GM21423 (cell line): ENCODE measurements at regions not wholly inside any gene's neighbourhood (a gene's known extent, or its start where the extent isn't known, plus 50 kb on each side); places are given as distances from the start of the nearest gene placed in this dataset.
"Not testable (repeated sequence)": the region's sequence is repeated elsewhere in the genome, so short reads cannot be mapped to it uniquely, and the experiment has no call there.

Experiments
- ATAC-seq: cut with Tn5 transposase; IDR thresholded peaks from one replicate; pipeline ENCODE4 v1.9.1; 2021; ENCODE audit warnings: mild to moderate bottlenecking, moderate library complexity; ENCODE audit not compliant: unreplicated experiment

GRCh38 chr4:112770114-112770513, 133.2 kb downstream of the LARP7 start:
- no peak for ATAC-seq

GRCh38 chr4:112775801-112776200, 138.9 kb downstream of the LARP7 start:
- no peak for ATAC-seq

DNA sequence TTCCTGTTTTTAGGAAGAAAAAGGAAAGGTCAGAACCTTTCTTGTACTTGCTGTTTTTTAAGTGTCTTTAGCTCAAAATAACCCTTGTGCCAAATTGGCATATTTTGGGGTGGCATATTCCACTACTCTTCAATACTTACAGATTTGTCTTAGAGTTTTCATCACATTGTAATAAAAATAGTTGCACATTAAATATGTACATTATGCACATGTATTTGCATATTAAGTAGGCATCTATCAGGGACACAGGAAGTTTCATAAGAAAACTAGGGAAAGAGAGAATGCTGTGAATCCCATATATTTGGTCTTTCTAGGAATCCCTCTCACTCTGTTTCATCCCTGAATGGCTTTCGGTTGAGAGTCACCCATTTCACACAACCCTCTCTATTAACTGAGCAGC, 139.6 kb downstream of the LARP7 start:
- no peak for ATAC-seq

GRCh38 chr4:112778520-112778919, 141.6 kb downstream of the LARP7 start:
- no peak for ATAC-seq

- ATAC-seq: no peak
These were observed 156.1 kb downstream of the LARP7 start for GRCh38 chr4:112793033-112793432.

DNA sequence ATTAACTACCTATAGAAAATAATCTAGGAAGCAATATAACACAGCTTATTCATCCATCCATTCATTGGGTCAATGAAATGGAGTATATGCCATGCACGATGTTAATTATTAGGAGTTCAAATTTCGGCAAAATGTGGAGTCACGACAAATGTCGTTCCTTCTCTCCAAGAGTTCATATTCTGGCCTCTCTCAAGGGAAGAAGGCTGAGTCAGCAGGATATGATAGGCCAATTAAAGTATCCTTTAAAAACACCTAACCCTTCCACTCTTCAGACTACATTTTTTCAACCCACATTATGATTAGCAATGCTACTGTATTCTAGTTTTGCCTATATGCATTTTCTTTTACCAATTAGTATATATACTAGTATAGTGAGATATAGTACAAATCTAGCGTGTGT, 163.1 kb downstream of the LARP7 start:
- ATAC-seq: no peak

DNA sequence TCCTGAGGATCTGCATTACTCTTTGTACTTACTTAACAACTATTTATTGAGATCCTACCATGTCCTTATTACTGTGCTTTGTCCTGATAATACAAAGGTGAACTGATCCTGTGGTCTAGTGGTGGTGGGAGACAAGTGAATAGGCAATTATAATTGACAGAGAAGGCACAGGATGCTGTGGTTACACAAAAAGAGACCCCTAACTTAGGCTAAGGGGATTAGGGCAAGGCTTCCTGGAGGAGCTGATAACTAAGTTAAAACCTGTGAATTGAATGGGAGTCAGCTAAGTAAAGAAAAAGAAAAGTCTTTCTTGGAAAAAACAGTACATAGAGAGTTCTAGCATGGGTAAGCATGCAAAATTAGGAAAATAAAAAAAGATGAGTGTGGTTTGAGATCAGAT, 164.4 kb downstream of the LARP7 start:
- no peak for ATAC-seq

DNA sequence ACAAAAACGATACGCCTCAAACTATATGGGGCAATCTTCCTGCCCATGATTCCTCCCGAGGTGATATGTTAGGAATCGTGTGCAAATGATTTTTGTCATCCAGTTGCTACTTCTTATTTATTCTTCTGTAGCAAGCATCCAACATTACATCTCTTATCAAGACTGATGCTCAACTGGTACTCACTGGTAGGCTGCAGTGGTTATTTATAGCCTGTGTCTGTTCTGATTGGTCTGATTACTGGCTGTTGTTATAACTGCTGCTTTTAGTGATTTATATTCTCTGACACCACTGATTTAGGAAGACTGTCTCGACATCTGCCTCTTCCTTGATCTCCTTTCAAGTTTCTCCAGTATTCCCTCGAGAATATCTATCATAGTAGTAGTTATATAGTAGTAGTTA, 165.8 kb downstream of the LARP7 start:
- ATAC-seq: no peak

DNA sequence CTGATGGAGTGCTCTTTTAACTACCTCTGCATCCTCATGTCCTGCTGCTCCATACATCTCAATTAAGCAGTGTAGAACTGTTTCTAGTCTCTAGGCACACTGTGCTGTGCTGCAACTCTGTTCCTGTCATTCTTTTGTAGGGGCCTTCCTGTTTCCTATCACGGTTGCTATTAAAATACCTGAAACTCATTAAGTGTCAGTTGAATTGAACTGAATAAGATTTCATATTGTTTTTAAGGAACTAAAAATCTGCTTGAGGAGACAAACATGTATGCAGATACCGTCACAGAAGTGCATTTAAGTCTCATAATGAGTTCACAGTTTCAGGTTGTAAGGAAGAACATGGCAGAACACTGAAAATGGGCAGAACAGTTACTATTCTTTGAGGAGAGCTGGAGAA, 170.1 kb downstream of the LARP7 start:
- ATAC-seq: no peak

DNA sequence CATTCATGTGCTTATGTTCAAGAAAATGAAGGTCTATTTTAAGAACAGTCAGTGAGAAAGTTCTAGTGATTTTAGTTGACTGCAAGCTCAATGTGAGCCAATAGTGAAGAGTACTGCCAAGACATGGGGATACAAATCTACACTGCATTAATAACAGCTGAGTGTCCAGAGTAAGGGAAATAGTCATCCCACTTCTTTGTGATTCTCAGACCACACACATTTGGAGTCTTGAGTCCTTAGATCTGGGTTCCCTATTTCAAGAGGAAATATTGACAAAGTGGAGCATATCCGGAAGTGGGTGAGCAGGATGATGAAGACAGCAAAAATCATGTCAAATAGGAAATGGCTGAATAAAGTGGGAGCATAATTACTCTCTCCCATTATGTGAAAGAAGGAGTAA, 171.1 kb downstream of the LARP7 start:
- ATAC-seq: no peak

GRCh38 chr4:112813790-112814189, 176.8 kb downstream of the LARP7 start:
- ATAC-seq: peak; percentile 42

- peak; percentile 96 for ATAC-seq
These were observed 181.1 kb downstream of the LARP7 start for GRCh38 chr4:112817933-112818593.

GRCh38 chr4:112818594-112818965, 181.6 kb downstream of the LARP7 start:
- ATAC-seq: peak; percentile 27

GRCh38 chr4:112819729-112820128, 182.8 kb downstream of the LARP7 start:
- no peak for ATAC-seq

DNA sequence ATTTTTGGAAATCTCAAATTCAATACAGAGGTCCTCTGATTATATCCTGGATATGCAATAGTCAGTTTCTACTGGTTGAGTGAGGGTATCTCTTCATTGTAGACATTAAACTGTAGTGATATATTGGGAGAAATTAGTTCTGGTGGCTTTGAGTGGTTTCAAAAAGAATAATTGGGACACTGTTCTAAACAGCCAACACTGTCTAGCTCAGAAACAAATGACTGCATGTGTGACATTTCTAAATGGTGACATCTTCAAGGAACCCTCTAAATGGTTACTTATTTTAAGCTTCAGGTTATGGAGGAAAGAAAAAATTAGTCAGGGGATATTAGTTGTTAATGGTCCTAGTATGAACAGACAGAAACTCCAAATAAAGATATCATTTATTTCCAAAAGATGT, 186.2 kb downstream of the LARP7 start:
- ATAC-seq: no peak

DNA sequence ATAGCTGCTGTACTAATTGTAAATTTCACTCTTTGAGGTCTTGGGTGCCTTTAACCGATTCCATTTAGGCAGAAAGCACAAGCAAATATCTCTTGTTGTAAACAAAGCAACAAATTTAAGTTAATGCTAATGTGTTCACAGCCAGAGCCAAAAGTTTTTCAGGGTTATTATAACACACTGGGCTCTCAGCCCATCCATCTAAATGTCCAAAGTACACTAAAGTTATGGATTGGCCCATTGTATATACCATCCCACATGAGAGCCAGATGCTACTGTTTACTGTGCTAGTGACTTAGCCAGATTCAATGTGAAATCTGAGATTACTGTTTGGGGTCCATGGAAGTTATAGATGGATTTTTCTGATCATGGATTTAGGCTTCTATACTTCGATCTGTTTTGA, 186.7 kb downstream of the LARP7 start:
- no peak for ATAC-seq

- ATAC-seq: no peak
These were observed 193.9 kb downstream of the LARP7 start for GRCh38 chr4:112830753-112831386.

DNA sequence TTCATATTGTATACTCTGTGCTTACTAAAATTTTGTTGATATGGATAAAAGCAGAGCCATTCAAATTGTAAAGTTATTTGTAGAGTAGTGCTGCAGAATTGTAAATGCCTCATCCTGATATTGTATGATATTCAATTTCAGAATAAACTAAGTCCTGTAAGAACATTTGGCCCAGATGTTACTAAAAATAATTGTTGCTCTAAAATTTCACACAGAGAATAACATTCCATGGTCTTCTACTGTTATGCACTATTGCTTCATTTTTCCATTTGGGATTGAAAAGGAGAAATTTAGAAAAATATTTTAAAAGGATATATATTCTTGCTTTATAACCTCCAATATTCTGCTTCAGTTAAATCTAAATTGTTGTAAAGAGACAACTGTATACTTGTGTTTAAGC, 195.6 kb downstream of the LARP7 start:
- no peak for ATAC-seq

DNA sequence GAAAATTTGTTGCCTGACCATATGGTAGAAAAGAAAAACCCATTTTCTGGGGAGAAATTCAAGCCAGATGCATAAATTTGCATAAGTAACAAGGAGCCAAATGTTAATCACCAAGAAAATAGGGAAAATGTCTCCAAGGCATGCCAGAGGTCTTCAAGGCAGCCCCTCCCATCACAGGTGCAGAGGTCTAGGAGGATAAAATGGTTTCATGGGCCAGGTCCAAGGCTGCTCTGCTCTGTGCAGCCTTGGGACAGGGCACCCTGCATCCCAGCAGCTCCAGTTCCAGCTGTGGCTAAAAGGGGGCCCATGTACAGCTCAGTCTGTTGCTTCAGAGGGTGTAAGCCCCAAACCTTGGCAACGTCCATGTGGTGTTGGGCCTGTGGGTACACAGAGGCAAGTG, 200.0 kb downstream of the LARP7 start:
- no peak for ATAC-seq

GRCh38 chr4:112838015-112838414, 201.1 kb downstream of the LARP7 start:
- not testable (repeated sequence) for ATAC-seq

- no peak for ATAC-seq
These were observed 203.1 kb downstream of the LARP7 start for GRCh38 chr4:112840061-112840460.

DNA sequence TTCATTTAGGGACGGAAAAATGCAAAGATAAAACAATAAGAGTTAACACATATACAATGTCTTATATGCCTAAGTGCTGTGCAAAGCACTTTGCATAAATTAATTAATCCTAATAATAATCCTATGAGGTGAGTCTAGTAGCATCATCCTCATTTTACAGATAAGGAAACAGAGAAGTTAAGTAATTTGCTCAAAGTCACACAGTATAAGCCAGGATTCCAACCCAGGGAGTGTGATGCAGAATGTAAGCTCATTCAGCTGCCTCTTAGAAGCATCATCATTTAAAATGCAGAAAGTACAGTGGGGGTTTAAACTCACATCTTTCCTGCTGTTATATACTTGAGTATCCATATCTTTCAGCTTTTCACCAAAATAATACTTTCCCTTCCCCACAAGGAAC, 203.7 kb downstream of the LARP7 start:
- ATAC-seq: no peak

GRCh38 chr4:112842513-112842912, 205.6 kb downstream of the LARP7 start:
- ATAC-seq: no peak
